ENCODE measurements at regions not wholly inside any gene's neighbourhood (a gene's known extent, or its start where the extent isn't known, plus 50 kb on each side); places are given as distances from the start of the nearest gene placed in this dataset.

DNA sequence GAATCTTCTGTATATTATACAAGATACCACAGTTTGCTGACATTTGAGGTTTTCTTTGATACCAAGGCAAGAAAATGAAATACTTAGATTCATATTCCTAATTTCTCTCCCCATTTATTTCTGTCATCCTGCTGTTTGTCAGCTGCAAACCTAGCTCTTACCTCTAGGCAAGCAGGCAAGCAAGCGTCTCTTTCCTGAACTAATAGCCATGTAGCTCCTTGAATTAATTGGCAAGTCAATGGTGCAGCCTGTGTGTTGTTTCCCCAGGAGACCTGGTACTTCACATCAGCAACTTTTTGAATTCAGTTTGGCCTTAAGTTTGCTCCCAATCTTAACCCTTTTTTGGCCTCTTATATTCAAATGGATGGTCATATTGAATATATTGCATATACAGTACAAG lies 573.6 kb upstream of the ARRDC3 start:
- TF ChIP-seq, protein P1, sequence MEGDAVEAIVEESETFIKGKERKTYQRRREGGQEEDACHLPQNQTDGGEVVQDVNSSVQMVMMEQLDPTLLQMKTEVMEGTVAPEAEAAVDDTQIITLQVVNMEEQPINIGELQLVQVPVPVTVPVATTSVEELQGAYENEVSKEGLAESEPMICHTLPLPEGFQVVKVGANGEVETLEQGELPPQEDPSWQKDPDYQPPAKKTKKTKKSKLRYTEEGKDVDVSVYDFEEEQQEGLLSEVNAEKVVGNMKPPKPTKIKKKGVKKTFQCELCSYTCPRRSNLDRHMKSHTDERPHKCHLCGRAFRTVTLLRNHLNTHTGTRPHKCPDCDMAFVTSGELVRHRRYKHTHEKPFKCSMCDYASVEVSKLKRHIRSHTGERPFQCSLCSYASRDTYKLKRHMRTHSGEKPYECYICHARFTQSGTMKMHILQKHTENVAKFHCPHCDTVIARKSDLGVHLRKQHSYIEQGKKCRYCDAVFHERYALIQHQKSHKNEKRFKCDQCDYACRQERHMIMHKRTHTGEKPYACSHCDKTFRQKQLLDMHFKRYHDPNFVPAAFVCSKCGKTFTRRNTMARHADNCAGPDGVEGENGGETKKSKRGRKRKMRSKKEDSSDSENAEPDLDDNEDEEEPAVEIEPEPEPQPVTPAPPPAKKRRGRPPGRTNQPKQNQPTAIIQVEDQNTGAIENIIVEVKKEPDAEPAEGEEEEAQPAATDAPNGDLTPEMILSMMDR (IDR thresholded peaks at IDR 0.05; ENCODE audit: insufficient read depth, low read length): no peak
- no peak for TF ChIP-seq POLR2AphosphoS5 (IDR thresholded peaks at IDR 0.05; ENCODE audit: low read depth)
- no peak for TF ChIP-seq SPI1 (IDR thresholded peaks at IDR 0.05; ENCODE audit: borderline replicate concordance, low read depth)

Measured in HL-60 (cell line).